ENCODE measurements at regions not wholly inside any gene's neighbourhood (a gene's known extent, or its start where the extent isn't known, plus 50 kb on each side); places are given as distances from the start of the nearest gene placed in this dataset.

DNA sequence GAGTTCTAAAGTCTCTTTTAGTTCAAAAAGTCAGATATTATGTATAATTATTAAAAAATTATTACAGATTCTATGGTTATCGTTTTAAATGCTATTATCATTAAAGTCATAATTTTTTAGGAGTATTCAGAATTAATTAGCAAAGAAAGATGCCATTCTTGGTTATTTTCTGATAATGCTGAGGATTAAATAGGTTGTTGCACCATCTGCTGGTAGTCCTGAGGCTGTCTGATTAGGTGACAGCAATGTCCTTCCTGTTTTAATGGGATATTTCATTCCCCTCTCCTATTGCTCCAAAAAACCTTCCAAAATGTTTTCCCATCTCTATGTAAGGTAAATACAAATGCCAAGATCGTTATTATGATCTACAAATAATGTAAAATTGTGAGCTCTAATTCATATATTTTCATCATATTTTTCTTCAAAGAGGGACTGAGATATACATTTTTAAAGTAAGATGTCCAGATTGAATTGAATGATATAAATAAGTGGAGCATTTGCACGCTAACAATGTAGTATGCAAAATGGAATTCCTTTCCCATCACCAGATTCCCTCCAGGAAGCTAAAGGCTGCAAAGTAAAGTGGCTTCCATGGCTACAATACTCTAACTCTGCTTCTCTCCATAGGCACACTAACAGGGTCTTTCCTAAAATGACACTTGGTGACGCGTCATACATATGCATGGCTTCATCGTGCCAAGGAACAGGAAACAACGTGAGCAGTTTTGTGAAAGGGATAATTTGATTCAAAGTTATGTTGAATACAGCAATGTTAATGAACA lies 58.8 kb upstream of the AKR1E2 start:
- TF ChIP-seq, protein P1, sequence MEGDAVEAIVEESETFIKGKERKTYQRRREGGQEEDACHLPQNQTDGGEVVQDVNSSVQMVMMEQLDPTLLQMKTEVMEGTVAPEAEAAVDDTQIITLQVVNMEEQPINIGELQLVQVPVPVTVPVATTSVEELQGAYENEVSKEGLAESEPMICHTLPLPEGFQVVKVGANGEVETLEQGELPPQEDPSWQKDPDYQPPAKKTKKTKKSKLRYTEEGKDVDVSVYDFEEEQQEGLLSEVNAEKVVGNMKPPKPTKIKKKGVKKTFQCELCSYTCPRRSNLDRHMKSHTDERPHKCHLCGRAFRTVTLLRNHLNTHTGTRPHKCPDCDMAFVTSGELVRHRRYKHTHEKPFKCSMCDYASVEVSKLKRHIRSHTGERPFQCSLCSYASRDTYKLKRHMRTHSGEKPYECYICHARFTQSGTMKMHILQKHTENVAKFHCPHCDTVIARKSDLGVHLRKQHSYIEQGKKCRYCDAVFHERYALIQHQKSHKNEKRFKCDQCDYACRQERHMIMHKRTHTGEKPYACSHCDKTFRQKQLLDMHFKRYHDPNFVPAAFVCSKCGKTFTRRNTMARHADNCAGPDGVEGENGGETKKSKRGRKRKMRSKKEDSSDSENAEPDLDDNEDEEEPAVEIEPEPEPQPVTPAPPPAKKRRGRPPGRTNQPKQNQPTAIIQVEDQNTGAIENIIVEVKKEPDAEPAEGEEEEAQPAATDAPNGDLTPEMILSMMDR (IDR thresholded peaks at IDR 0.05; ENCODE audit: insufficient read depth, low read depth, low read length), result peak; percentile 88
- no peak for TF ChIP-seq EZH2 (IDR thresholded peaks at IDR 0.05; ENCODE audit: insufficient read depth, low read length)
- Histone ChIP-seq H3K9ac (ENCODE audit: low read length) (peak overlapping the region; percentile 72), H3K36me3 (ENCODE audit: insufficient read depth, low read length) (no peaks in the 10 kb centered on the region), H3K79me2 (ENCODE audit: insufficient read depth, low read length) (peaks cover 2% of the 10 kb centered on the region), H3K9me3 (ENCODE audit: insufficient read depth, low read depth, low read length) (no peaks in the 10 kb centered on the region), H2AFZ (ENCODE audit: low read depth, low read length) (no peak overlapping the region), H3K4me3 (ENCODE audit: insufficient read depth, low read depth, low read length) (no peak overlapping the region), H3K4me2 (ENCODE audit: low read length) (no peak overlapping the region), H3K27ac (ENCODE audit: low read depth, low read length) (peak overlapping the region; percentile 81), H4K20me1 (ENCODE audit: insufficient read depth, low read length) (no peaks in the 10 kb centered on the region), H3K27me3 (ENCODE audit: insufficient read depth, low read length) (no peaks in the 10 kb centered on the region), H3K4me1 (ENCODE audit: insufficient read depth, low read length) (peaks cover 55% of the 10 kb centered on the region)
- Mint-ChIP-seq H3K4me3 (ENCODE audit: unreplicated experiment) (no peak overlapping the region), H3K27ac (ENCODE audit: unreplicated experiment) (peak overlapping the region; percentile 97), H3K9me3 (ENCODE audit: unreplicated experiment) (no peaks in the 10 kb centered on the region), H3K27me3 (ENCODE audit: low read depth, unreplicated experiment) (no peaks in the 10 kb centered on the region), H3K4me1 (ENCODE audit: low read depth, unreplicated experiment) (peaks cover 63% of the 10 kb centered on the region), H3K36me3 (ENCODE audit: low read depth, unreplicated experiment) (no peaks in the 10 kb centered on the region)
- DNase-seq (ENCODE audit: low read depth), result peak; percentile 27
- peak; percentile 90 for FAIRE-seq

DNA sequence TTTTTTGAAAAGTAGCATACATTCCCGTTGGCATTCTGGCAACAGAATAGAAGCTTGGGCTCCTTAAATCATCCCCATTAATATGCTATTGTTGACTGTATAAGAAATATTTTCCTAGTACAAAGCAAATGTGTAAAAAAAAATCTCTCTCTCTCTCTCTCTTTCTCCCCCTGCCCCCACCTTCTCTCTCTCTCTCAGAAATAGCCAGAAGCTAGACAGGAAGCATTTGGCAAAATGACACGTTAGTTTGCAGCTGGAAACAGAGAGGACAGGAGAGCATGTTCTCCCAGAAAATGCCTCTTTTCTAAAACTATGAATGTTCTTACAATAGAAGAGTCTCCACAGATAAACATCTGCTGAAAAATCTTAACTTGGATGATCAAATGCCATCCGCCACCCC lies 59.6 kb upstream of the AKR1E2 start:
- no peak overlapping the region for H2AFZ ChIP-seq (ENCODE audit: low read depth, low read length)
- H3K4me1 Mint-ChIP-seq (ENCODE audit: low read depth, unreplicated experiment), result peaks cover 57% of the 10 kb centered on the region
- no peaks in the 10 kb centered on the region for H3K27me3 Mint-ChIP-seq (ENCODE audit: low read depth, unreplicated experiment)
- no peak overlapping the region for H3K4me3 ChIP-seq (ENCODE audit: insufficient read depth, low read depth, low read length)
- peaks cover 2% of the 10 kb centered on the region for H3K79me2 ChIP-seq (ENCODE audit: insufficient read depth, low read length)
- H3K4me3 Mint-ChIP-seq (ENCODE audit: unreplicated experiment), result peak overlapping the region; percentile 22
- peak overlapping the region; percentile 97 for H3K27ac Mint-ChIP-seq (ENCODE audit: unreplicated experiment)
- peaks cover 47% of the 10 kb centered on the region for H3K4me1 ChIP-seq (ENCODE audit: insufficient read depth, low read length)
- H3K9me3 ChIP-seq (ENCODE audit: insufficient read depth, low read depth, low read length), result no peaks in the 10 kb centered on the region
- peak overlapping the region; percentile 81 for H3K27ac ChIP-seq (ENCODE audit: low read depth, low read length)
- FAIRE-seq, result no peak
- no peaks in the 10 kb centered on the region for H3K27me3 ChIP-seq (ENCODE audit: insufficient read depth, low read length)
- H3K4me2 ChIP-seq (ENCODE audit: low read length), result no peak overlapping the region
- H3K36me3 Mint-ChIP-seq (ENCODE audit: low read depth, unreplicated experiment), result peaks cover 3% of the 10 kb centered on the region
- DNase-seq (ENCODE audit: low read depth), result no peak
- peaks cover under 1% of the 10 kb centered on the region for H3K9me3 Mint-ChIP-seq (ENCODE audit: unreplicated experiment)
- H3K36me3 ChIP-seq (ENCODE audit: insufficient read depth, low read length), result no peaks in the 10 kb centered on the region
- H4K20me1 ChIP-seq (ENCODE audit: insufficient read depth, low read length), result no peaks in the 10 kb centered on the region
- peak overlapping the region; percentile 72 for H3K9ac ChIP-seq (ENCODE audit: low read length)
- no peak for TF ChIP-seq EZH2 (IDR thresholded peaks at IDR 0.05; ENCODE audit: insufficient read depth, low read length)
- TF ChIP-seq, protein P1 (IDR thresholded peaks at IDR 0.05; ENCODE audit: insufficient read depth, low read depth, low read length), result no peak

DNA sequence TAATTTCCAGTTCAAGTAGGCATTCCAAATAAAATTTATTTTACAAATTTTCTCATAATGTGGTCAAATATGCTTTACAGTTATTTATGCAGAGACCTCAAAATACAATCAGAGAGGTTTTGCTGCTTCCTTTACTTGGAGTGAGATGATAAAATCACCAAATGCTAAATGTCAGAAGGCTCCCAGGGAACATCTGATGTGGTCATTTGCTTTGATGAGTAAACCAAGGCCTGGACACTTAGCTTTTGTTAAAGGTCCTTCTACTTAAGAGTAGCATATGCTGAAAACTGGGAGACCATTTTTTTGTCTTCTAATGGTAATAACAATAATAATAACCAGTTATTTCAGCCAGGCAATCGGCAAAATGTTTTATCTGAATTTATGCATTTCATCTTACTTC lies 60.6 kb upstream of the AKR1E2 start:
- Histone ChIP-seq H4K20me1 (ENCODE audit: insufficient read depth, low read length) (no peaks in the 10 kb centered on the region), H3K4me1 (ENCODE audit: insufficient read depth, low read length) (peaks cover 39% of the 10 kb centered on the region), H2AFZ (ENCODE audit: low read depth, low read length) (no peak overlapping the region), H3K9me3 (ENCODE audit: insufficient read depth, low read depth, low read length) (no peaks in the 10 kb centered on the region), H3K79me2 (ENCODE audit: insufficient read depth, low read length) (peaks cover 2% of the 10 kb centered on the region), H3K27ac (ENCODE audit: low read depth, low read length) (peak overlapping the region; percentile 65), H3K27me3 (ENCODE audit: insufficient read depth, low read length) (no peaks in the 10 kb centered on the region), H3K9ac (ENCODE audit: low read length) (peak overlapping the region; percentile 38), H3K36me3 (ENCODE audit: insufficient read depth, low read length) (no peaks in the 10 kb centered on the region), H3K4me2 (ENCODE audit: low read length) (no peak overlapping the region), H3K4me3 (ENCODE audit: insufficient read depth, low read depth, low read length) (no peak overlapping the region)
- Mint-ChIP-seq H3K27me3 (ENCODE audit: low read depth, unreplicated experiment) (no peaks in the 10 kb centered on the region), H3K4me1 (ENCODE audit: low read depth, unreplicated experiment) (peaks cover 48% of the 10 kb centered on the region), H3K36me3 (ENCODE audit: low read depth, unreplicated experiment) (peaks cover 5% of the 10 kb centered on the region), H3K27ac (ENCODE audit: unreplicated experiment) (peak overlapping the region; percentile 77), H3K4me3 (ENCODE audit: unreplicated experiment) (peak overlapping the region; percentile 15), H3K9me3 (ENCODE audit: unreplicated experiment) (peaks cover 4% of the 10 kb centered on the region)
- TF ChIP-seq, protein P1 (IDR thresholded peaks at IDR 0.05; ENCODE audit: insufficient read depth, low read depth, low read length), result no peak
- no peak for TF ChIP-seq EZH2 (IDR thresholded peaks at IDR 0.05; ENCODE audit: insufficient read depth, low read length)
- DNase-seq (ENCODE audit: low read depth) (peak; percentile 45), FAIRE-seq (peak; percentile 62)
